HCT116 (cell line): ENCODE measurements at regions not wholly inside any gene's neighbourhood (a gene's known extent, or its start where the extent isn't known, plus 50 kb on each side); places are given as distances from the start of the nearest gene placed in this dataset.

ENCODE experiments used
- ATAC-seq: fragments of 200-7000 bp; cut with Tn5 transposase; 2 replicates; pipeline ENCODE4 v1.9.1; 2020; ENCODE audit warnings: mild to moderate bottlenecking, moderate library complexity
- BruUV-seq: library from RNA; stranded (reverse); fragments of 400-500 nt; replicated peaks from 2 replicates; lab custom pipeline; 2021; lab: Mats Ljungman, UMichigan
- CTCF ChIA-PET: fragments of 300-600 bp; sonication (Branson Sonifier 250); formaldehyde crosslinking; loops from one replicate; lab custom pipeline; 2021; ENCODE audit warnings: antibody characterized with exemption; lab: Charles Lee
- POLR2A ChIA-PET: fragments of 300-600, 350-600 bp; sonication (Branson Sonifier 250); formaldehyde crosslinking; loops from one replicate; lab custom pipeline; 2021; ENCODE audit warnings: antibody characterized with exemption; lab: Charles Lee
- RAD21 ChIA-PET, 2 experiments: fragments of 300-600 bp; sonication (Branson Sonifier 250); formaldehyde crosslinking; loops; one replicate each; lab custom pipeline; 2023; ENCODE audit warnings: low total read pairs in 2 of 2; ENCODE audit not compliant: uncharacterized antibody in 2 of 2, unreplicated experiment in 2 of 2, low non-redundant PET in 1 of 2; lab: Charles Lee
- DNase-seq: peaks from one replicate; pipeline ENCODE4 v3.0.0-alpha.2; 2010; ENCODE audit warnings: low read depth, low spot score
- H2AFZ ChIP-seq: fragments of 200-600 bp; shearing (Covaris generic), sonication (generic); 2 replicates; pipeline ENCODE4 v1.6.1; 2017; ENCODE audit warnings: low read depth, mixed run types, mixed read lengths, antibody characterized with exemption, low read length; ENCODE audit not compliant: poor library complexity, severe bottlenecking
- H3K27ac ChIP-seq: 2 replicates; pipeline ENCODE4 v1.5.1; 2012; ENCODE audit warnings: low read depth, low read length
- H3K27me3 ChIP-seq: fragments of 200-600 bp; sonication (generic); 2 replicates; pipeline ENCODE4 v1.6.1; 2016; ENCODE audit warnings: mixed run types, low read length, mixed read lengths; ENCODE audit not compliant: insufficient read depth
- H3K36me3 ChIP-seq, 2 experiments: fragments of 200-500 bp in 1 of 2; fragments of 200-600 bp in 1 of 2; sonication (Bioruptor generic) in 1 of 2; sonication (generic) in 1 of 2; 2 replicates each; pipeline versions ENCODE4 v1.5.1 to v1.6.1; 2014 to 2016; ENCODE audit warnings: low read length in 2 of 2, inconsistent platforms in 1 of 2, mixed read lengths in 1 of 2, mixed run types in 1 of 2; ENCODE audit not compliant: insufficient read depth in 2 of 2, control insufficient read depth in 1 of 2
- H3K4me1 ChIP-seq, 2 experiments: fragments of 200-600 bp in 1 of 2; sonication (generic) in 1 of 2; 2 replicates each; pipeline versions ENCODE4 v1.5.1 to v1.6.1; 2012 to 2017; ENCODE audit warnings: low read length in 2 of 2, inconsistent platforms in 1 of 2, mild to moderate bottlenecking in 1 of 2, mixed read lengths in 1 of 2, mixed run types in 1 of 2, moderate library complexity in 1 of 2; ENCODE audit not compliant: insufficient read depth in 2 of 2, control insufficient read depth in 1 of 2
- H3K4me2 ChIP-seq: fragments of 200-600 bp; sonication (generic); 2 replicates; pipeline ENCODE4 v1.6.1; 2017; ENCODE audit warnings: mixed run types, low read length, mixed read lengths
- H3K4me3 ChIP-seq, 2 experiments: fragments of 200-600 bp in 1 of 2; sonication (generic) in 1 of 2; replicated peaks in 1 of 2; 2 replicates each; pipeline ENCODE4 v1.5.1; 2011 to 2016; ENCODE audit warnings: low read length in 2 of 2, control low read depth in 1 of 2, low read depth in 1 of 2, mild to moderate bottlenecking in 1 of 2, mixed read lengths in 1 of 2, mixed run types in 1 of 2
- H3K79me2 ChIP-seq: fragments of 200-600 bp; sonication (generic); 2 replicates; pipeline ENCODE4 v1.6.1; 2017; ENCODE audit warnings: mild to moderate bottlenecking, mixed run types, low read length, moderate library complexity, mixed read lengths; ENCODE audit not compliant: insufficient read depth
- H3K9ac ChIP-seq: fragments of 200-600 bp; sonication (generic); 2 replicates; pipeline ENCODE4 v1.6.1; 2016; ENCODE audit warnings: low read length, mixed read lengths
- H3K9me2 ChIP-seq: fragments of 200-600 bp; sonication (generic), shearing (Covaris generic); 2 replicates; pipeline ENCODE4 v1.6.1; 2017; ENCODE audit warnings: mixed run types, mild to moderate bottlenecking, moderate library complexity; ENCODE audit not compliant: insufficient read depth
- H3K9me3 ChIP-seq, 2 experiments: fragments of 200-500 bp in 1 of 2; fragments of 200-600 bp in 1 of 2; sonication (Bioruptor generic) in 1 of 2; sonication (generic) in 1 of 2; 2 replicates each; pipeline ENCODE4 v1.6.1; 2014 to 2017; ENCODE audit warnings: low read length in 2 of 2, mixed read lengths in 2 of 2, inconsistent platforms in 1 of 2, low read depth in 1 of 2, mild to moderate bottlenecking in 1 of 2, mixed run types in 1 of 2, moderate library complexity in 1 of 2; ENCODE audit not compliant: control insufficient read depth in 1 of 2, insufficient read depth in 1 of 2
- H4K20me1 ChIP-seq: fragments of 200-600 bp; sonication (generic), shearing (Covaris generic); 2 replicates; pipeline ENCODE4 v1.6.1; 2017; ENCODE audit warnings: mixed run types, mild to moderate bottlenecking, moderate library complexity; ENCODE audit not compliant: insufficient read depth
- CBX3 ChIP-seq: IDR thresholded peaks from 2 replicates; pipeline ENCODE4 v1.6.1; 2012; ENCODE audit warnings: low read depth
- CEBPB ChIP-seq: IDR thresholded peaks from 2 replicates; pipeline ENCODE4 v1.6.1; 2012; ENCODE audit warnings: low read depth
- EGR1 ChIP-seq: IDR thresholded peaks from 2 replicates; pipeline ENCODE4 v1.6.1; 2012; ENCODE audit warnings: low read depth
- ELF1 ChIP-seq: IDR thresholded peaks from 2 replicates; pipeline ENCODE4 v1.6.1; 2012; ENCODE audit warnings: low read depth, borderline replicate concordance
- FOSL1 ChIP-seq: IDR thresholded peaks from 2 replicates; pipeline ENCODE4 v1.6.1; 2012; ENCODE audit warnings: low read depth
- JUND ChIP-seq: IDR thresholded peaks from 2 replicates; pipeline ENCODE4 v1.6.1; 2012
- POLR2A ChIP-seq: IDR thresholded peaks from 2 replicates; pipeline ENCODE4 v1.7.0; 2011; ENCODE audit warnings: borderline replicate concordance; ENCODE audit not compliant: insufficient read depth, insufficient read length; ENCODE audit errors: extremely low read depth
- POLR2AphosphoS5 ChIP-seq: IDR thresholded peaks from 2 replicates; pipeline ENCODE4 v1.6.1; 2011; ENCODE audit warnings: mild to moderate bottlenecking, low read depth, low read length, moderate library complexity
- RAD21 ChIP-seq: IDR thresholded peaks from 2 replicates; pipeline ENCODE4 v1.6.1; 2012; ENCODE audit warnings: low read depth, mild to moderate bottlenecking
- SIN3A ChIP-seq: IDR thresholded peaks from 2 replicates; pipeline ENCODE4 v1.6.1; 2012; ENCODE audit warnings: low read depth
- SP1 ChIP-seq: IDR thresholded peaks from 2 replicates; pipeline ENCODE4 v1.6.1; 2012; ENCODE audit warnings: low read depth
- SRF ChIP-seq: IDR thresholded peaks from 2 replicates; pipeline ENCODE4 v1.6.1; 2012; ENCODE audit warnings: low read depth
- TCF7L2 ChIP-seq: IDR thresholded peaks from 2 replicates; pipeline ENCODE4 v1.7.0; 2011; ENCODE audit warnings: borderline replicate concordance, inconsistent platforms; ENCODE audit not compliant: insufficient read depth, insufficient read length; ENCODE audit errors: extremely low read depth
- YY1 ChIP-seq: IDR thresholded peaks from 2 replicates; pipeline ENCODE4 v1.6.1; 2011; ENCODE audit warnings: low read length, low read depth, moderate library complexity, mild to moderate bottlenecking; ENCODE audit not compliant: insufficient replicate concordance; ENCODE audit errors: extremely low read depth
- intact Hi-C: fragments of 100-400 bp; cut with micrococcal nuclease; formaldehyde crosslinking; loops from 2 replicates; pipeline ENCODE4 v1.10.0; 2022
- TF ChIP-seq, protein P1 (sequence below): IDR thresholded peaks from 2 replicates; pipeline ENCODE4 v1.6.1; 2012
- TF ChIP-seq, protein P2 (sequence below), 3 experiments: fragments of 200-600 bp in 1 of 3; sonication (generic) in 1 of 3; IDR thresholded peaks in 2 of 3; conservative IDR thresholded peaks in 1 of 3; 2 replicates each; pipeline ENCODE4 v1.5.1; 2012 to 2017; ENCODE audit warnings: low read depth in 2 of 3, low read length in 2 of 3, antibody characterized with exemption in 1 of 3, borderline replicate concordance in 1 of 3, control low read depth in 1 of 3, mild to moderate bottlenecking in 1 of 3, mixed read lengths in 1 of 3, mixed run types in 1 of 3, moderate library complexity in 1 of 3; ENCODE audit not compliant: insufficient read depth in 1 of 3
- TF ChIP-seq, protein P3 (sequence below): IDR thresholded peaks from 2 replicates; pipeline ENCODE4 v1.6.1; 2012
- TF ChIP-seq, protein P4 (sequence below): IDR thresholded peaks from 2 replicates; pipeline ENCODE4 v1.6.1; 2011; ENCODE audit warnings: mild to moderate bottlenecking, low read length, moderate library complexity; ENCODE audit not compliant: insufficient replicate concordance; ENCODE audit errors: extremely low read depth
- TF ChIP-seq, protein P5 (sequence below): IDR thresholded peaks from 2 replicates; pipeline ENCODE4 v1.6.1; 2012; ENCODE audit warnings: low read depth

DNA sequence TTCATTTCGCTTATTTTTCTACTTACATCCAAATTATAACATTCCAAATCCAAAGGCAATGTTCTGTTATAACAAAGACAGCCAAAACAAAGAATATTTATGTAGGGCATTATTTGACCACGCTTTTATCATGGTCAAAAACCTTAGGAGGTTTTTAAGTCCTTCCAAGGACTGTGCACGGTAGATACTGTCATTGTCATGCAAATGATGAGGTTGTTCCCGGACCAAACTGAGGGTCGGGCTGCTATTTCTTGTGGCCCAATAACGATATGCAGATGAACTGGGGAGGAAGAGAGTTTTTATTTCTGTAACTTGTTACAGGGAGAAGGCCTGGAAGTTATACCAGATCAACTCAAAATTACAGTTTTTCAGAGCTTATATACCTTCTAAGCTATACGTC lies 56.6 kb upstream of the STEAP4 start:
- no peak overlapping the region for H2AFZ ChIP-seq
- H3K9me3 ChIP-seq: peaks cover 0 to 6% of the 10 kb centered on the region in 2 experiments; a peak in 1 of 4 replicates
- no TSS peak for BruUV-seq
- CTCF ChIA-PET: no interaction called here
- H3K4me2 ChIP-seq: no peak overlapping the region
- no peaks in the 10 kb centered on the region for H3K27me3 ChIP-seq
- DNase-seq: no peak
- no peak overlapping the region for H3K27ac ChIP-seq
- POLR2A ChIA-PET: no interaction called here
- H3K4me1 ChIP-seq: no peaks in the 10 kb centered on the region
- H3K36me3 ChIP-seq: no peaks in the 10 kb centered on the region
- RAD21 ChIA-PET: no interaction called here
- no peaks in the 10 kb centered on the region for H3K9me2 ChIP-seq
- no peaks in the 10 kb centered on the region for H4K20me1 ChIP-seq
- H3K79me2 ChIP-seq: no peaks in the 10 kb centered on the region
- ATAC-seq: no peak
- intact Hi-C loops: no loop called here
- H3K9ac ChIP-seq: no peak overlapping the region
- H3K4me3 ChIP-seq: no peak overlapping the region
- TF ChIP-seq RAD21: no peak
- no peak for TF ChIP-seq POLR2AphosphoS5
- TF ChIP-seq CBX3: no peak
- no peak for TF ChIP-seq EGR1
- TF ChIP-seq, protein P1, sequence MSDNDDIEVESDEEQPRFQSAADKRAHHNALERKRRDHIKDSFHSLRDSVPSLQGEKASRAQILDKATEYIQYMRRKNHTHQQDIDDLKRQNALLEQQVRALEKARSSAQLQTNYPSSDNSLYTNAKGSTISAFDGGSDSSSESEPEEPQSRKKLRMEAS: no peak
- no peak for TF ChIP-seq POLR2A
- no peak for TF ChIP-seq SP1
- TF ChIP-seq FOSL1: no peak
- TF ChIP-seq, protein P2, sequence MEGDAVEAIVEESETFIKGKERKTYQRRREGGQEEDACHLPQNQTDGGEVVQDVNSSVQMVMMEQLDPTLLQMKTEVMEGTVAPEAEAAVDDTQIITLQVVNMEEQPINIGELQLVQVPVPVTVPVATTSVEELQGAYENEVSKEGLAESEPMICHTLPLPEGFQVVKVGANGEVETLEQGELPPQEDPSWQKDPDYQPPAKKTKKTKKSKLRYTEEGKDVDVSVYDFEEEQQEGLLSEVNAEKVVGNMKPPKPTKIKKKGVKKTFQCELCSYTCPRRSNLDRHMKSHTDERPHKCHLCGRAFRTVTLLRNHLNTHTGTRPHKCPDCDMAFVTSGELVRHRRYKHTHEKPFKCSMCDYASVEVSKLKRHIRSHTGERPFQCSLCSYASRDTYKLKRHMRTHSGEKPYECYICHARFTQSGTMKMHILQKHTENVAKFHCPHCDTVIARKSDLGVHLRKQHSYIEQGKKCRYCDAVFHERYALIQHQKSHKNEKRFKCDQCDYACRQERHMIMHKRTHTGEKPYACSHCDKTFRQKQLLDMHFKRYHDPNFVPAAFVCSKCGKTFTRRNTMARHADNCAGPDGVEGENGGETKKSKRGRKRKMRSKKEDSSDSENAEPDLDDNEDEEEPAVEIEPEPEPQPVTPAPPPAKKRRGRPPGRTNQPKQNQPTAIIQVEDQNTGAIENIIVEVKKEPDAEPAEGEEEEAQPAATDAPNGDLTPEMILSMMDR (IDR thresholded peaks at IDR 0.05 in 2 of 3, conservative IDR thresholded peaks at IDR 0.05 in 1 of 3; ENCODE audit: borderline replicate concordance in 1 of 3, insufficient read depth in 1 of 3, low read depth in 2 of 3, low read length in 2 of 3): no peak
- no peak for TF ChIP-seq YY1
- TF ChIP-seq, protein P3, sequence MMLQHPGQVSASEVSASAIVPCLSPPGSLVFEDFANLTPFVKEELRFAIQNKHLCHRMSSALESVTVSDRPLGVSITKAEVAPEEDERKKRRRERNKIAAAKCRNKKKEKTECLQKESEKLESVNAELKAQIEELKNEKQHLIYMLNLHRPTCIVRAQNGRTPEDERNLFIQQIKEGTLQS: no peak
- no peak for TF ChIP-seq CEBPB
- no peak for TF ChIP-seq ELF1
- no peak for TF ChIP-seq SIN3A
- TF ChIP-seq, protein P4, sequence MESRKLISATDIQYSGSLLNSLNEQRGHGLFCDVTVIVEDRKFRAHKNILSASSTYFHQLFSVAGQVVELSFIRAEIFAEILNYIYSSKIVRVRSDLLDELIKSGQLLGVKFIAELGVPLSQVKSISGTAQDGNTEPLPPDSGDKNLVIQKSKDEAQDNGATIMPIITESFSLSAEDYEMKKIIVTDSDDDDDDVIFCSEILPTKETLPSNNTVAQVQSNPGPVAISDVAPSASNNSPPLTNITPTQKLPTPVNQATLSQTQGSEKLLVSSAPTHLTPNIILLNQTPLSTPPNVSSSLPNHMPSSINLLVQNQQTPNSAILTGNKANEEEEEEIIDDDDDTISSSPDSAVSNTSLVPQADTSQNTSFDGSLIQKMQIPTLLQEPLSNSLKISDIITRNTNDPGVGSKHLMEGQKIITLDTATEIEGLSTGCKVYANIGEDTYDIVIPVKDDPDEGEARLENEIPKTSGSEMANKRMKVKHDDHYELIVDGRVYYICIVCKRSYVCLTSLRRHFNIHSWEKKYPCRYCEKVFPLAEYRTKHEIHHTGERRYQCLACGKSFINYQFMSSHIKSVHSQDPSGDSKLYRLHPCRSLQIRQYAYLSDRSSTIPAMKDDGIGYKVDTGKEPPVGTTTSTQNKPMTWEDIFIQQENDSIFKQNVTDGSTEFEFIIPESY: no peak
- TF ChIP-seq, protein P5, sequence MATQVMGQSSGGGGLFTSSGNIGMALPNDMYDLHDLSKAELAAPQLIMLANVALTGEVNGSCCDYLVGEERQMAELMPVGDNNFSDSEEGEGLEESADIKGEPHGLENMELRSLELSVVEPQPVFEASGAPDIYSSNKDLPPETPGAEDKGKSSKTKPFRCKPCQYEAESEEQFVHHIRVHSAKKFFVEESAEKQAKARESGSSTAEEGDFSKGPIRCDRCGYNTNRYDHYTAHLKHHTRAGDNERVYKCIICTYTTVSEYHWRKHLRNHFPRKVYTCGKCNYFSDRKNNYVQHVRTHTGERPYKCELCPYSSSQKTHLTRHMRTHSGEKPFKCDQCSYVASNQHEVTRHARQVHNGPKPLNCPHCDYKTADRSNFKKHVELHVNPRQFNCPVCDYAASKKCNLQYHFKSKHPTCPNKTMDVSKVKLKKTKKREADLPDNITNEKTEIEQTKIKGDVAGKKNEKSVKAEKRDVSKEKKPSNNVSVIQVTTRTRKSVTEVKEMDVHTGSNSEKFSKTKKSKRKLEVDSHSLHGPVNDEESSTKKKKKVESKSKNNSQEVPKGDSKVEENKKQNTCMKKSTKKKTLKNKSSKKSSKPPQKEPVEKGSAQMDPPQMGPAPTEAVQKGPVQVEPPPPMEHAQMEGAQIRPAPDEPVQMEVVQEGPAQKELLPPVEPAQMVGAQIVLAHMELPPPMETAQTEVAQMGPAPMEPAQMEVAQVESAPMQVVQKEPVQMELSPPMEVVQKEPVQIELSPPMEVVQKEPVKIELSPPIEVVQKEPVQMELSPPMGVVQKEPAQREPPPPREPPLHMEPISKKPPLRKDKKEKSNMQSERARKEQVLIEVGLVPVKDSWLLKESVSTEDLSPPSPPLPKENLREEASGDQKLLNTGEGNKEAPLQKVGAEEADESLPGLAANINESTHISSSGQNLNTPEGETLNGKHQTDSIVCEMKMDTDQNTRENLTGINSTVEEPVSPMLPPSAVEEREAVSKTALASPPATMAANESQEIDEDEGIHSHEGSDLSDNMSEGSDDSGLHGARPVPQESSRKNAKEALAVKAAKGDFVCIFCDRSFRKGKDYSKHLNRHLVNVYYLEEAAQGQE: no peak
- TF ChIP-seq TCF7L2: no peak
- no peak for TF ChIP-seq JUND
- no peak for TF ChIP-seq SRF
